Osteoblast (primary cell): ENCODE measurements at regions not wholly inside any gene's neighbourhood (a gene's known extent, or its start where the extent isn't known, plus 50 kb on each side); places are given as distances from the start of the nearest gene placed in this dataset.

Experiments
- DNase-seq: peaks from one replicate; pipeline ENCODE4 v3.0.0; 2011; ENCODE audit warnings: low spot score, mixed read lengths; ENCODE audit not compliant: insufficient read length; ENCODE audit errors: missing footprints
- H2AFZ ChIP-seq: 2 replicates; pipeline ENCODE4 v1.6.0; 2011; ENCODE audit warnings: mild to moderate bottlenecking, low read length
- H3K27ac ChIP-seq: 2 replicates; pipeline ENCODE4 v1.5.1; 2011; ENCODE audit warnings: mild to moderate bottlenecking, low read depth, low read length, moderate library complexity
- H3K27me3 ChIP-seq: 2 replicates; pipeline ENCODE4 v1.6.0; 2012; ENCODE audit warnings: mild to moderate bottlenecking, control low read depth, inconsistent platforms, low read length, moderate library complexity; ENCODE audit not compliant: insufficient read depth
- H3K36me3 ChIP-seq: 2 replicates; pipeline ENCODE4 v1.5.1; 2011; ENCODE audit warnings: mild to moderate bottlenecking, low read length, control low read depth, moderate library complexity; ENCODE audit not compliant: insufficient read depth
- H3K4me1 ChIP-seq: 2 replicates; pipeline ENCODE4 v1.5.1; 2011; ENCODE audit warnings: mild to moderate bottlenecking, low read length, control low read depth, moderate library complexity; ENCODE audit not compliant: insufficient read depth
- H3K4me2 ChIP-seq: 2 replicates; pipeline ENCODE4 v1.6.0; 2011; ENCODE audit warnings: mild to moderate bottlenecking, low read length; ENCODE audit not compliant: insufficient read depth
- H3K4me3 ChIP-seq: fragments of 200-600 bp; sonication (generic); 3 replicates; pipeline ENCODE4 v1.5.1; 2012; ENCODE audit warnings: mild to moderate bottlenecking, low read length, inconsistent platforms; ENCODE audit not compliant: insufficient read depth
- H3K79me2 ChIP-seq: 2 replicates; pipeline ENCODE4 v1.6.0; 2012; ENCODE audit warnings: mild to moderate bottlenecking, low read length, control low read depth, inconsistent platforms; ENCODE audit not compliant: insufficient read depth
- H3K9me3 ChIP-seq: 2 replicates; pipeline ENCODE4 v1.5.1; 2011; ENCODE audit warnings: low read depth, low read length, control low read depth
- H4K20me1 ChIP-seq: 2 replicates; pipeline ENCODE4 v1.6.0; 2012; ENCODE audit warnings: mild to moderate bottlenecking, low read length, control low read depth; ENCODE audit not compliant: insufficient read depth
- TF ChIP-seq, protein P1 (sequence below): IDR thresholded peaks from 2 replicates; pipeline ENCODE4 v1.5.1; 2011; ENCODE audit warnings: mild to moderate bottlenecking, low read depth, low read length, moderate library complexity; ENCODE audit errors: extremely low read depth

DNA sequence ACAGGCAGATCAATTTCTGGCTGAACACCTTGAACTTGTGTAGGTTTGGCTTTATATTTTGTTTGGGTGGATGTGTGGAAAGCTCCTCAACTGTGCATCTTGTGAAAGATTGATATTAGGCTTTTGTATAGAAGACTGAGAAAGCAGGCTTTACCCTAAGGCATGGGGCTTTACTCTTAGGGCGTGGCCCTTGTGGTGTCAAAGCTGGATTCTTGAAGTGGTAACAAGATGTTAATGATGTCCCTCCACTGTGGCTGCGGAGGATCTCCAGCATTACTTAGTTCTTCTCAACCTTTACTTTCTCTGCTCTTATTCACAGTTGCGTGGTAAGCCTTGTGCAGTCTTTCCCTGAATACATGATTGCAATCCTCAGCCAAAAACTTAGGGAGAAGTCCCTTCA lies 54.1 kb upstream of the HECTD2 start:
- no peaks in the 10 kb centered on the region for H3K36me3 ChIP-seq
- H3K79me2 ChIP-seq, result no peaks in the 10 kb centered on the region
- H3K4me3 ChIP-seq, result no peak overlapping the region
- no peak overlapping the region for H3K4me2 ChIP-seq
- H3K27ac ChIP-seq, result no peak overlapping the region
- no peak for DNase-seq
- no peak overlapping the region for H2AFZ ChIP-seq
- no peaks in the 10 kb centered on the region for H3K27me3 ChIP-seq
- H4K20me1 ChIP-seq, result no peaks in the 10 kb centered on the region
- H3K4me1 ChIP-seq, result peaks cover 10% of the 10 kb centered on the region
- TF ChIP-seq, protein P1, sequence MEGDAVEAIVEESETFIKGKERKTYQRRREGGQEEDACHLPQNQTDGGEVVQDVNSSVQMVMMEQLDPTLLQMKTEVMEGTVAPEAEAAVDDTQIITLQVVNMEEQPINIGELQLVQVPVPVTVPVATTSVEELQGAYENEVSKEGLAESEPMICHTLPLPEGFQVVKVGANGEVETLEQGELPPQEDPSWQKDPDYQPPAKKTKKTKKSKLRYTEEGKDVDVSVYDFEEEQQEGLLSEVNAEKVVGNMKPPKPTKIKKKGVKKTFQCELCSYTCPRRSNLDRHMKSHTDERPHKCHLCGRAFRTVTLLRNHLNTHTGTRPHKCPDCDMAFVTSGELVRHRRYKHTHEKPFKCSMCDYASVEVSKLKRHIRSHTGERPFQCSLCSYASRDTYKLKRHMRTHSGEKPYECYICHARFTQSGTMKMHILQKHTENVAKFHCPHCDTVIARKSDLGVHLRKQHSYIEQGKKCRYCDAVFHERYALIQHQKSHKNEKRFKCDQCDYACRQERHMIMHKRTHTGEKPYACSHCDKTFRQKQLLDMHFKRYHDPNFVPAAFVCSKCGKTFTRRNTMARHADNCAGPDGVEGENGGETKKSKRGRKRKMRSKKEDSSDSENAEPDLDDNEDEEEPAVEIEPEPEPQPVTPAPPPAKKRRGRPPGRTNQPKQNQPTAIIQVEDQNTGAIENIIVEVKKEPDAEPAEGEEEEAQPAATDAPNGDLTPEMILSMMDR, result no peak
- no peaks in the 10 kb centered on the region for H3K9me3 ChIP-seq

DNA sequence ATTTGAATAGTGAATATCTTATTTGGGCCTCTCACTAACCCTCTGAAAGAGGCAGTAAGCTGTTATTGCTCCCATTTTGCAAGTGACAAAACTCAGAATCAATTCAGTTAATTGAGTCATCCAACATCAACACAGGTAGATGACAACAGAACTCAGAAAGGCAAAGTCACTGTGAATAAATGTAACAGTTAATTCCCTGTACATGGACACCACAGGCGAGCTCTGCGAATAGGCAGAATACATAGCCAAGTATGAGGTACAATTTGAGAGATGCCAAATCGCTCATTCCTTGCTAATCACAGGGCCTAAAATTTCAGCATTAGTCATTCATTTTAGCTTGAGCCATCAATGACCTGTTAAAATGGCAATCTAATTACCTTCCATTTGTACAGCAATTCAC lies 52.6 kb upstream of the HECTD2 start:
- H3K4me2 ChIP-seq, result no peak overlapping the region
- DNase-seq, result no peak
- no peak overlapping the region for H2AFZ ChIP-seq
- TF ChIP-seq, protein P1, result no peak
- no peaks in the 10 kb centered on the region for H4K20me1 ChIP-seq
- no peaks in the 10 kb centered on the region for H3K36me3 ChIP-seq
- no peaks in the 10 kb centered on the region for H3K9me3 ChIP-seq
- H3K79me2 ChIP-seq, result no peaks in the 10 kb centered on the region
- peaks cover 3% of the 10 kb centered on the region for H3K4me1 ChIP-seq
- H3K27me3 ChIP-seq, result no peaks in the 10 kb centered on the region
- H3K4me3 ChIP-seq, result no peak overlapping the region
- no peak overlapping the region for H3K27ac ChIP-seq
